Breast epithelium (tissue), 4 donors: ENCODE measurements at regions not wholly inside any gene's neighbourhood (a gene's known extent, or its start where the extent isn't known, plus 50 kb on each side); places are given as distances from the start of the nearest gene placed in this dataset.
A peak's percentile ranks its signal among the peaks of the same experiment; 100 is the strongest.

Source experiments
- DNase-seq, 2 donors: peaks; one replicate each; pipeline ENCODE4 v3.0.0-alpha.2; 2019; ENCODE audit warnings: low spot score in 2 of 2
- H3K27ac ChIP-seq, 2 donors: fragments of 200-600 bp; sonication (generic) in 1 of 2; one replicate each; pipeline ENCODE4 v1.5.1; 2016 to 2019; ENCODE audit warnings: mild to moderate bottlenecking in 1 of 2
- H3K27me3 ChIP-seq, 2 donors: fragments of 200-600 bp; sonication (generic) in 1 of 2; one replicate each; pipeline versions ENCODE4 v1.5.1 to v1.6.0; 2017 to 2019; ENCODE audit warnings: control low read depth in 1 of 2, mild to moderate bottlenecking in 1 of 2
- H3K36me3 ChIP-seq: fragments of 200-600 bp; one replicate; pipeline ENCODE4 v1.5.1; 2019
- H3K4me1 ChIP-seq, 2 donors: fragments of 200-600 bp; sonication (generic); one replicate each; pipeline ENCODE4 v1.5.1; 2016 to 2019; ENCODE audit warnings: control low read depth in 1 of 2
- H3K4me3 ChIP-seq, 3 donors: fragments of 200-600 bp; sonication (generic); 1 replicate in 2 of 3; 2 replicates in 1 of 3; pipeline ENCODE4 v1.5.1; 2016 to 2019; ENCODE audit warnings: mild to moderate bottlenecking in 3 of 3, moderate library complexity in 2 of 3
- H3K9me3 ChIP-seq, 2 donors: fragments of 200-600 bp; sonication (generic) in 1 of 2; one replicate each; pipeline ENCODE4 v1.5.1; 2016 to 2019; ENCODE audit warnings: control low read depth in 1 of 2
- CTCF ChIP-seq, 3 donors: fragments of 450-650 bp; IDR thresholded peaks; one replicate each; pipeline ENCODE4 v1.5.1; 2016 to 2017; ENCODE audit warnings: antibody characterized with exemption in 3 of 3, mild to moderate bottlenecking in 3 of 3, moderate library complexity in 3 of 3
- POLR2A ChIP-seq: fragments of 450-650 bp; IDR thresholded peaks from one replicate; pipeline ENCODE4 v1.6.1; 2016; ENCODE audit warnings: antibody characterized with exemption, mild to moderate bottlenecking, moderate library complexity
- POLR2AphosphoS5 ChIP-seq, 3 donors: sonication (generic); formaldehyde crosslinking; IDR thresholded peaks; one replicate each; pipeline ENCODE4 v1.6.1; 2017; ENCODE audit warnings: antibody characterized with exemption in 3 of 3
- intact Hi-C: fragments of 100-400 bp; cut with DNase I; formaldehyde crosslinking; loops from one replicate; pipeline ENCODE4 v1.15.1; 2023; ENCODE audit warnings: low total_unique reads

GRCh38 chr3:117063930-117064329 is 354.4 kb downstream of the TUSC7 start:
- no peak for DNase-seq
- intact Hi-C loops, result no loop called here
- TF ChIP-seq POLR2AphosphoS5 (IDR thresholded peaks at IDR 0.05), result peak in 1 of 3 donors; percentile 40
- TF ChIP-seq CTCF (IDR thresholded peaks at IDR 0.05), result no peak

DNA sequence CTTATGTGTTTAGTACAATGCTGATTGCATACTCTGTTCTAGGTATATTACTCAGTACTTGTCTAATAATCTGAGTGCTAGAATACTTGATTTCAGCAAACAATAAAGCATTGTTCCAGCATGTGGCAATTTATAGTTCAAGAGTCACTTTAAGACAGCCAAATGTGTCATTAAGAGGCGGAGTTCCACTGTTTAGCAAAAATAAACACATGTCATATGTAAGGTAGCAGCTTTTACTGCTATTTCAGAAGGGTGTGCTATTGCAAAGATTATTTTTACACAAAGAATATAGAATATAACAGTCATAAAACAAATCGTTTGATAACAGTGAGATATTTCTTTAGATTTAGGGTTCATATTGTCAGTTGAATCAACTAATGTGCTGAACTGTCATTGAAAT is 358.7 kb downstream of the TUSC7 start:
- H3K4me3 ChIP-seq, result no peak overlapping the region
- intact Hi-C loops, result no loop called here
- H3K4me1 ChIP-seq, result no peaks in the 10 kb centered on the region
- H3K9me3 ChIP-seq, result no peaks in the 10 kb centered on the region
- TF ChIP-seq POLR2A (no peak), CTCF (IDR thresholded peaks at IDR 0.05) (no peak), POLR2AphosphoS5 (IDR thresholded peaks at IDR 0.05) (no peak)
- no peaks in the 10 kb centered on the region for H3K36me3 ChIP-seq
- no peak for DNase-seq
- H3K27ac ChIP-seq, result no peak overlapping the region
- H3K27me3 ChIP-seq, result no peaks in the 10 kb centered on the region

More at GRCh38 chr3:117063930-117064329, 354.4 kb downstream of the TUSC7 start:
- no peaks in the 10 kb centered on the region for H3K9me3 ChIP-seq
- H3K27me3 ChIP-seq, result no peaks in the 10 kb centered on the region
- H3K27ac ChIP-seq, result peak overlapping the region in 1 of 2 donors; percentile 46
- H3K4me1 ChIP-seq, result no peaks in the 10 kb centered on the region
- no peak overlapping the region for H3K4me3 ChIP-seq
- H3K36me3 ChIP-seq, result no peaks in the 10 kb centered on the region

DNA sequence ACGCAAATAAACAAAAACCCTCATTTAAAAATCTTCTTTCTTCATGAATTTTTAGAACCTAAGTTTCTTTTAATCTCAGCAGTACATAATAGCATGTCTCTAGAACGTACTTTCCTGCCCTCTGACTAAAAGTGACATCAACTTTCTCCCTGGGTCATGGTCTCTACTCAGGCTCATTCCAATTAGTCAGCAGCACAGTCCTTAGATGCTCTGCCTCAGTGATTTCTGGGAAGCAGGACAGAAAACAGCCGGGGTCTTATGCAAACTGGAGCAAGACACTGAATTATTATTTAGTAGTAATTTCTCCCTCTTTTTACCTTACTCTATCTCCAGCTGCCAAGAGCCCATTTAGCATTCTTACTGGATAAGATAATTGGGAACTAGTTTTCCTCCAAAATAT is 365.2 kb downstream of the TUSC7 start:
- intact Hi-C loops, result no loop called here
- no peaks in the 10 kb centered on the region for H3K9me3 ChIP-seq
- H3K27ac ChIP-seq, result no peak overlapping the region
- no peaks in the 10 kb centered on the region for H3K27me3 ChIP-seq
- DNase-seq, result no peak
- TF ChIP-seq CTCF (IDR thresholded peaks at IDR 0.05), result no peak
- no peak for TF ChIP-seq POLR2A
- no peak for TF ChIP-seq POLR2AphosphoS5 (IDR thresholded peaks at IDR 0.05)
- no peaks in the 10 kb centered on the region for H3K4me1 ChIP-seq
- no peak overlapping the region for H3K4me3 ChIP-seq
- H3K36me3 ChIP-seq, result no peaks in the 10 kb centered on the region

- intact Hi-C loops, result no loop called here
- TF ChIP-seq CTCF (IDR thresholded peaks at IDR 0.05) (no peak), POLR2AphosphoS5 (IDR thresholded peaks at IDR 0.05) (no peak), POLR2A (no peak)
- Histone ChIP-seq H3K4me1 (no peaks in the 10 kb centered on the region), H3K27me3 (no peaks in the 10 kb centered on the region), H3K36me3 (no peaks in the 10 kb centered on the region), H3K4me3 (no peak overlapping the region), H3K9me3 (no peaks in the 10 kb centered on the region), H3K27ac (no peak overlapping the region)
- DNase-seq, result no peak
Measured at GRCh38 chr3:117079997-117080396, 370.4 kb downstream of the TUSC7 start.

DNA sequence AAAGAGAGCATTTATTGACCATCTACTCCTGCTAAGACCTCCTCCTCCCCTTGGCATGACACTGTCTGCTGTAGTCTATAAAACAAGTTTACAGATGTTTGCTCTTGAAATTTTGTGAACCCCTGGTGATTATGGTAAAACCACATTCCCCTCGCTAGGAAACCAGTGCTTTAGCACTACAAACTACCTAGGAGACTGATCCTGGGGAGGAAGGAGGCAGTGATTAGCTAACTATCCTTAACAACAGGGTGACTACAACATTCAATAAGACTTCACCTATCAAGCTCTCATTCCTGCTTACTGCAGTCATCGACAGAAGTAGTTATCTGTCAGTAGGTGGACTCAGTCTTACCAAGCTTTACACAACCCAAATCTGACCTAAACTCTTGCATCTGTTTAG is 371.3 kb downstream of the TUSC7 start:
- no peaks in the 10 kb centered on the region for H3K4me1 ChIP-seq
- intact Hi-C loops, result no loop called here
- H3K9me3 ChIP-seq, result no peaks in the 10 kb centered on the region
- TF ChIP-seq POLR2A, result no peak
- TF ChIP-seq CTCF (IDR thresholded peaks at IDR 0.05), result no peak
- no peak for TF ChIP-seq POLR2AphosphoS5 (IDR thresholded peaks at IDR 0.05)
- DNase-seq, result no peak
- no peak overlapping the region for H3K4me3 ChIP-seq
- H3K27me3 ChIP-seq, result no peaks in the 10 kb centered on the region
- H3K27ac ChIP-seq, result no peak overlapping the region
- H3K36me3 ChIP-seq, result no peaks in the 10 kb centered on the region
